OCI-LY1 (cell line): ENCODE measurements at regions not wholly inside any gene's neighbourhood (a gene's known extent, or its start where the extent isn't known, plus 50 kb on each side); places are given as distances from the start of the nearest gene placed in this dataset.

Source experiments
- CTCF ChIP-seq: fragments of 200-600 bp; sonication (generic), shearing (Covaris generic); IDR thresholded peaks from 2 replicates; pipeline ENCODE4 v1.5.1; 2017; ENCODE audit warnings: mild to moderate bottlenecking, antibody characterized with exemption, low read length, moderate library complexity, mixed read lengths
- EZH2 ChIP-seq: fragments of 200-600 bp; sonication (generic), shearing (Covaris generic); IDR thresholded peaks from 2 replicates; pipeline ENCODE4 v1.8.0; 2017; ENCODE audit warnings: borderline replicate concordance, mixed run types, mild to moderate bottlenecking, antibody characterized with exemption, low read length, moderate library complexity, mixed read lengths

- no peak for TF ChIP-seq CTCF
- no peak for TF ChIP-seq EZH2
Measured at GRCh38 chr18:75962036-75962572, 532.9 kb downstream of the ZNF516 start.
